ENCODE measurements at regions not wholly inside any gene's neighbourhood (a gene's known extent, or its start where the extent isn't known, plus 50 kb on each side); places are given as distances from the start of the nearest gene placed in this dataset.

GRCh38 chr2:42980764-42981416 lies 188.5 kb upstream of the HAAO start:
- WGBS, 2 donors: 89 to 90% methylated on average over 9 of the region's 9 CpGs
- no peaks in the 10 kb centered on the region for H3K9me3 ChIP-seq
- TF ChIP-seq EP300 (IDR thresholded peaks at IDR 0.05): no peak
- H3K4me3 ChIP-seq: no peak overlapping the region
- H3K27ac ChIP-seq: no peak overlapping the region
- no peaks in the 10 kb centered on the region for H3K36me3 ChIP-seq
- H3K27me3 ChIP-seq: no peaks in the 10 kb centered on the region
- peaks cover 0 to 7% (median 0%) of the 10 kb centered on the region in 4 donors for H3K4me1 ChIP-seq
- DNase-seq (ENCODE audit: low spot score in 2 of 2): peak in 1 of 2 donors; percentile 5

GRCh38 chr2:42979870-42980763 lies 187.7 kb upstream of the HAAO start:
- Histone ChIP-seq H3K27me3 (no peaks in the 10 kb centered on the region), H3K36me3 (no peaks in the 10 kb centered on the region), H3K4me3 (no peak overlapping the region), H3K4me1 (peaks cover 0 to 13% (median 2%) of the 10 kb centered on the region in 4 donors), H3K9me3 (no peaks in the 10 kb centered on the region), H3K27ac (no peak overlapping the region)
- no peak for TF ChIP-seq POLR2A (IDR thresholded peaks at IDR 0.05)
- no peak for TF ChIP-seq CTCF (IDR thresholded peaks at IDR 0.05)
- TF ChIP-seq EP300 (IDR thresholded peaks at IDR 0.05): no peak
- WGBS, 2 donors: 74 to 78% methylated on average over 16 of the region's 16 CpGs
- peak in 1 of 2 donors; percentile 6 for DNase-seq (ENCODE audit: low spot score in 2 of 2)

- 51 to 52% methylated on average over 5 of the region's 5 CpGs for WGBS, 2 donors
- Histone ChIP-seq H3K4me1 (peaks cover 0 to 20% (median 8%) of the 10 kb centered on the region in 4 donors), H3K9me3 (no peaks in the 10 kb centered on the region), H3K36me3 (no peaks in the 10 kb centered on the region), H3K27ac (no peak overlapping the region), H3K4me3 (no peak overlapping the region), H3K27me3 (no peaks in the 10 kb centered on the region)
- TF ChIP-seq POLR2A (IDR thresholded peaks at IDR 0.05) (no peak), CTCF (IDR thresholded peaks at IDR 0.05) (no peak), EP300 (IDR thresholded peaks at IDR 0.05) (no peak)
- DNase-seq (ENCODE audit: low spot score in 2 of 2): no peak
Observed at GRCh38 chr2:42979416-42979869, 187.1 kb upstream of the HAAO start.

- DNase-seq (ENCODE audit: low spot score in 2 of 2): peak in 1 of 2 donors; percentile 4
- WGBS, 2 donors: 83 to 86% methylated on average over 7 of the region's 7 CpGs
- TF ChIP-seq CTCF (IDR thresholded peaks at IDR 0.05) (no peak), EP300 (IDR thresholded peaks at IDR 0.05) (no peak), POLR2A (IDR thresholded peaks at IDR 0.05) (no peak)
Observed at GRCh38 chr2:42978887-42979415, 186.6 kb upstream of the HAAO start.

GRCh38 chr2:42978175-42978886 lies 185.9 kb upstream of the HAAO start:
- peak in 1 of 2 donors; percentile 5 for DNase-seq (ENCODE audit: low spot score in 2 of 2)
- no peaks in the 10 kb centered on the region for H3K27me3 ChIP-seq
- TF ChIP-seq CTCF (IDR thresholded peaks at IDR 0.05): no peak
- TF ChIP-seq POLR2A (IDR thresholded peaks at IDR 0.05): no peak
- no peak for TF ChIP-seq EP300 (IDR thresholded peaks at IDR 0.05)
- H3K9me3 ChIP-seq: no peaks in the 10 kb centered on the region
- WGBS, 2 donors: 77 to 88% methylated on average over 4 to 5 of the region's 5 CpGs
- no peak overlapping the region for H3K27ac ChIP-seq
- H3K36me3 ChIP-seq: no peaks in the 10 kb centered on the region
- peaks cover 0 to 21% (median 15%) of the 10 kb centered on the region in 4 donors for H3K4me1 ChIP-seq
- H3K4me3 ChIP-seq: no peak overlapping the region

More at GRCh38 chr2:42978887-42979415, 186.6 kb upstream of the HAAO start:
- H3K4me3 ChIP-seq: no peak overlapping the region
- H3K27me3 ChIP-seq: no peaks in the 10 kb centered on the region
- no peak overlapping the region for H3K27ac ChIP-seq
- no peaks in the 10 kb centered on the region for H3K36me3 ChIP-seq
- no peaks in the 10 kb centered on the region for H3K9me3 ChIP-seq
- peaks cover 0 to 21% (median 13%) of the 10 kb centered on the region in 4 donors for H3K4me1 ChIP-seq

All from tibial nerve (tissue), 4 donors.